ENCODE measurements at regions not wholly inside any gene's neighbourhood (a gene's known extent, or its start where the extent isn't known, plus 50 kb on each side); places are given as distances from the start of the nearest gene placed in this dataset.

DNA sequence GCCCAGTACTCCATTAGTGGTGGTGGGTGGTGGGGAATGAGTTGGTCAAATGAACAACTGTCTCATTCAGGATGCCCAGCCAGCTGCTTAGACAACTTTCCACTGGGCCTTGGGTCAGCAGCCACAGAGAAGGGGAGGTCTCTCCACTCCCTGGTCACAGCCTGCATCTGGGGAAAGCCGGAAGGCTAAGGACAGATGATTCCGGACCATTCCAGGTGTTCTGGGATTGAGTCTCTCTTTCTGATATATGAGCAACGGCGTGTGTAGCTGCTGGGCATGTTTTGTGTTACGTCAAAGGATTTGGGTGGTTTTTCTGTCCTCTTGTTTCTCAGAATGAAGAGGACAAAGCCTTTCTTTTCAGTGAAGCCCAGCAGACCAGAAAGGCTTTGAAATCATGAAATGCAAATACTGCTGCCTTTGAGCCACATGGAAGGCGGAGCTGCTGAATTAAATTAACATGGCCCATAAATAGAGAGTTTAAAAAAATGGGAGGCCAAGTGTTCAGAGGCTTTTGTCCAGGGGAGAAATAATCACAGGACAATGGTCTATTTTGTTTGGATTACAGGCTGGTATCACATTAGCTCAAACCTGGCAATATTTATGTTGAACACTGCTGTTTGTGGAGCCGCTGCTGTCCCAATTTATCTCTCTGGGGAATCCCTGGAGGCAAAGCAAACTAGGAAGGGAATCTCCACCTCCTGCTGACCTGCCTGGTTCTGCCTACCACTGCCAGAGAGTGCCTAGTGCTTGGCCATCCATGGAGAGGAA lies 234.4 kb upstream of the E2F8 start:
- TF ChIP-seq SMARCB1 (IDR thresholded peaks at IDR 0.05; ENCODE audit: insufficient read length, low read depth) (no peak), KLF16 (IDR thresholded peaks at IDR 0.05) (no peak), EP300 (IDR thresholded peaks at IDR 0.05; ENCODE audit: low read length) (no peak), POLR2A (conservative IDR thresholded peaks at IDR 0.05) (no peak), CHAMP1 (IDR thresholded peaks at IDR 0.05) (no peak), CCAR2 (IDR thresholded peaks at IDR 0.05; ENCODE audit: low read depth, low read length) (no peak), ZNF561 (CRISPR knock-in tag; conservative IDR thresholded peaks at IDR 0.05) (no peak), TSHZ1 (CRISPR knock-in tag; IDR thresholded peaks at IDR 0.05) (no peak), MAFK (IDR thresholded peaks at IDR 0.05; ENCODE audit: low read length) (no peak)
- TF ChIP-seq, protein P1, sequence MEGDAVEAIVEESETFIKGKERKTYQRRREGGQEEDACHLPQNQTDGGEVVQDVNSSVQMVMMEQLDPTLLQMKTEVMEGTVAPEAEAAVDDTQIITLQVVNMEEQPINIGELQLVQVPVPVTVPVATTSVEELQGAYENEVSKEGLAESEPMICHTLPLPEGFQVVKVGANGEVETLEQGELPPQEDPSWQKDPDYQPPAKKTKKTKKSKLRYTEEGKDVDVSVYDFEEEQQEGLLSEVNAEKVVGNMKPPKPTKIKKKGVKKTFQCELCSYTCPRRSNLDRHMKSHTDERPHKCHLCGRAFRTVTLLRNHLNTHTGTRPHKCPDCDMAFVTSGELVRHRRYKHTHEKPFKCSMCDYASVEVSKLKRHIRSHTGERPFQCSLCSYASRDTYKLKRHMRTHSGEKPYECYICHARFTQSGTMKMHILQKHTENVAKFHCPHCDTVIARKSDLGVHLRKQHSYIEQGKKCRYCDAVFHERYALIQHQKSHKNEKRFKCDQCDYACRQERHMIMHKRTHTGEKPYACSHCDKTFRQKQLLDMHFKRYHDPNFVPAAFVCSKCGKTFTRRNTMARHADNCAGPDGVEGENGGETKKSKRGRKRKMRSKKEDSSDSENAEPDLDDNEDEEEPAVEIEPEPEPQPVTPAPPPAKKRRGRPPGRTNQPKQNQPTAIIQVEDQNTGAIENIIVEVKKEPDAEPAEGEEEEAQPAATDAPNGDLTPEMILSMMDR (IDR thresholded peaks at IDR 0.05 in 2 of 3, conservative IDR thresholded peaks at IDR 0.05 in 1 of 3; ENCODE audit: insufficient read depth in 2 of 3, low read depth in 1 of 3, low read length in 3 of 3), result no peak
